Ishikawa (cell line): ENCODE measurements at regions not wholly inside any gene's neighbourhood (a gene's known extent, or its start where the extent isn't known, plus 50 kb on each side); places are given as distances from the start of the nearest gene placed in this dataset.

Source experiments
- CEBPB ChIP-seq: IDR thresholded peaks from 2 replicates; pipeline ENCODE4 v1.6.1; 2012
- CREB1 ChIP-seq: IDR thresholded peaks from 2 replicates; pipeline ENCODE4 v1.6.1; 2012; ENCODE audit warnings: low read depth
- EGR1 ChIP-seq: IDR thresholded peaks from 2 replicates; pipeline ENCODE4 v1.6.1; 2012
- EP300 ChIP-seq: IDR thresholded peaks from 2 replicates; pipeline ENCODE4 v1.6.1; 2012; ENCODE audit warnings: borderline replicate concordance
- FOXM1 ChIP-seq: IDR thresholded peaks from 2 replicates; pipeline ENCODE4 v1.6.1; 2012; ENCODE audit warnings: low read depth, borderline replicate concordance
- MAX ChIP-seq: IDR thresholded peaks from 2 replicates; pipeline ENCODE4 v1.6.1; 2012
- NFIC ChIP-seq: IDR thresholded peaks from 2 replicates; pipeline ENCODE4 v1.6.1; 2012
- RAD21 ChIP-seq: IDR thresholded peaks from 2 replicates; pipeline ENCODE4 v1.6.1; 2012; ENCODE audit warnings: low read depth
- REST ChIP-seq: IDR thresholded peaks from 2 replicates; pipeline ENCODE4 v1.6.1; 2012; ENCODE audit warnings: low read depth, mild to moderate bottlenecking
- TAF1 ChIP-seq: IDR thresholded peaks from 2 replicates; pipeline ENCODE4 v1.6.1; 2012; ENCODE audit warnings: low read depth, mild to moderate bottlenecking
- TCF12 ChIP-seq: IDR thresholded peaks from 2 replicates; pipeline ENCODE4 v1.6.1; 2012; ENCODE audit warnings: low read depth
- TEAD4 ChIP-seq: IDR thresholded peaks from 2 replicates; pipeline ENCODE4 v1.6.1; 2012
- YY1 ChIP-seq: IDR thresholded peaks from 2 replicates; pipeline ENCODE4 v1.6.1; 2012; ENCODE audit warnings: low read depth
- ZBTB7A ChIP-seq: IDR thresholded peaks from 2 replicates; pipeline ENCODE4 v1.6.1; 2012; ENCODE audit warnings: low read depth
- TF ChIP-seq, protein P1 (sequence below): IDR thresholded peaks from 2 replicates; pipeline ENCODE4 v1.6.1; 2012

DNA sequence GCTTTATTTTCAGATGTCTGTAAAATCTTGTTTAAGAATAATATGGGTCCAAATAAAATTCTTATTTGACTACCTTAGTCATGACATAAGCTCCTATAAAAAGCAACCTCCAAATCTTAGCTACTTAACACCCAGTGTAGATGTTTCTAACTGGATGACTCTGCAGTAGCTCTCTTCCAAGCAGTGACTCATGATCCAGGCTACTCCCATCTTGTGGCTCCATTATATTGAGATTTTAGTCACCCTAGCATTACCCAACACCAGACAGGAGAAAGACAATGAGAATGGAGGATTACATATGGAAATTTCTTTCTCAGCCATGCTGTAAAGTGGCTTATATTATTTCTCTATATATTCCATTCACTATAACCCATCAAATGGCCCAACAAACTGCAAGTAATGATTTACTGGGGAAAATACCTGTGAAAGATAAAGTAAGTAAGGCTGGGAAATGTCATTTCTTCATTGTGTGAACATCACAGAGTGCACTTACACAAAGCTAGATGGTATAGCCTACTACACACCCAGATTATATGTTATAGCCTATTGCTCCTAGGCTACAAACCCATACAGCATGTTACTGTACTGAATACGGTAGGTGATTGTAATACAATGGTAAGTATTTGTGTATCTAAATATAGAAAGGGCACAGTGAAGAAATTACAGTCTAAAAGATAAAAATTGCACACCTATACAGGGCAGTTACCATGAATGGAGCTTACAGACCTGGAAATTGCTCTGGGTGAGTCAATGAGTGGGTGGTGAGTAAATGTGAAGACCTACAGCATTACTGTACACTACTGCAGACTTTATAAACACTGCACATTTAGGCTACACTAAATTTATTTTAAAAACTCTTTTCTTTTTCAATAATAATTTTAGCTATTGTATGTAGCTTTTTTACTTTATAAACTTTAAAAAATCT is 163.2 kb downstream of the DYRK2 start:
- TF ChIP-seq CREB1, result no peak
- TF ChIP-seq, protein P1, sequence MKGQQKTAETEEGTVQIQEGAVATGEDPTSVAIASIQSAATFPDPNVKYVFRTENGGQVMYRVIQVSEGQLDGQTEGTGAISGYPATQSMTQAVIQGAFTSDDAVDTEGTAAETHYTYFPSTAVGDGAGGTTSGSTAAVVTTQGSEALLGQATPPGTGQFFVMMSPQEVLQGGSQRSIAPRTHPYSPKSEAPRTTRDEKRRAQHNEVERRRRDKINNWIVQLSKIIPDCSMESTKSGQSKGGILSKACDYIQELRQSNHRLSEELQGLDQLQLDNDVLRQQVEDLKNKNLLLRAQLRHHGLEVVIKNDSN, result no peak
- peak; percentile 40; the same call in 1 of the 2 replicates for TF ChIP-seq EP300
- no peak for TF ChIP-seq RAD21
- TF ChIP-seq TEAD4, result no peak
- TF ChIP-seq CEBPB, result peak; percentile 41; the same call in 1 of the 2 replicates
- no peak for TF ChIP-seq EGR1
- no peak for TF ChIP-seq REST
- TF ChIP-seq NFIC, result no peak
- TF ChIP-seq FOXM1, result 0 out of 2 replicates have a peak, but pooled peaks have one; percentile 13
- no peak for TF ChIP-seq MAX
- TF ChIP-seq TCF12, result no peak
- 0 out of 2 replicates have a peak, but pooled peaks have one; percentile 30 for TF ChIP-seq YY1
- TF ChIP-seq ZBTB7A, result no peak
- TF ChIP-seq TAF1, result no peak

- peak; percentile 35; the same call in 1 of the 2 replicates for TF ChIP-seq TEAD4
- peak; percentile 75 for TF ChIP-seq CEBPB
- TF ChIP-seq, protein P1, result no peak
- TF ChIP-seq NFIC, result peak; percentile 70
- peak; percentile 67 for TF ChIP-seq TCF12
- TF ChIP-seq EP300, result peak; percentile 80
- TF ChIP-seq RAD21, result no peak
- TF ChIP-seq REST, result no peak
- TF ChIP-seq EGR1, result no peak
- TF ChIP-seq YY1, result no peak
- TF ChIP-seq MAX, result peak; percentile 22; the same call in 1 of the 2 replicates
- TF ChIP-seq ZBTB7A, result no peak
- no peak for TF ChIP-seq CREB1
- no peak for TF ChIP-seq TAF1
- peak; percentile 74; the same call in 1 of the 2 replicates for TF ChIP-seq FOXM1
Measured at GRCh38 chr12:67813456-67813904, 164.9 kb downstream of the DYRK2 start.

DNA sequence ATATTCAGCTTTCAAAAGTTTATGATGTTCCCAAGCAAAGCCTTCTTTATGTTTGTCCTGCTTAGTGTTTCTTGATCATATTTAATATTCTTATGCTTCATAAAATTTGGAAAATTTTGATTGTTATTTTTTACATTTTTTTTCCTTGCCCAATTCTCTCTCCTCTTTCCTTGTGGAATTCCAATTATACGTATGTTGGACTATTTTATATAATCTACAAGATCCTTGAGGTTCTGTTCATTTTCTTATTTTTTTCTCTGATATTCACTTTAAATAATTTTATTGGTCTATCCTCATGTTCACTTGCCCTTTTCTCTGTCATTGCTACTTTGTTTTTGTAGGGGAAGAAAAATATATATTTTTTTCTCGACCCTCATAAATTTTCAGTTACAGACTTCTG is 167.7 kb downstream of the DYRK2 start:
- TF ChIP-seq CEBPB (no peak), TAF1 (no peak), YY1 (no peak), CREB1 (no peak), MAX (no peak), REST (no peak), NFIC (no peak), EGR1 (no peak), RAD21 (no peak), EP300 (no peak), FOXM1 (no peak), ZBTB7A (no peak), TCF12 (no peak), TEAD4 (no peak)
- TF ChIP-seq, protein P1, result no peak
